ENCODE measurements at regions not wholly inside any gene's neighbourhood (a gene's known extent, or its start where the extent isn't known, plus 50 kb on each side); places are given as distances from the start of the nearest gene placed in this dataset.

- H3K9me3 Mint-ChIP-seq: no peaks in the 10 kb centered on the region
- H3K36me3 Mint-ChIP-seq: no peaks in the 10 kb centered on the region
- CTCF ChIA-PET: no interaction called here
- no peak overlapping the region for H3K4me3 Mint-ChIP-seq
- no peak overlapping the region for H3K27ac Mint-ChIP-seq
- no peaks in the 10 kb centered on the region for H3K4me1 Mint-ChIP-seq
- DNase-seq: no peak
- no peaks in the 10 kb centered on the region for H3K27me3 Mint-ChIP-seq
Observed at GRCh38 chr14:56953884-56954283, 143.6 kb upstream of the OTX2 start.

GRCh38 chr14:56952766-56953473 is 142.6 kb upstream of the OTX2 start:
- DNase-seq: no peak
- Mint-ChIP-seq H3K4me3 (no peak overlapping the region), H3K9me3 (no peaks in the 10 kb centered on the region), H3K36me3 (no peaks in the 10 kb centered on the region), H3K4me1 (no peaks in the 10 kb centered on the region), H3K27me3 (no peaks in the 10 kb centered on the region), H3K27ac (no peak overlapping the region)
- CTCF ChIA-PET: no interaction called here

- no peaks in the 10 kb centered on the region for H3K27me3 Mint-ChIP-seq
- no peaks in the 10 kb centered on the region for H3K36me3 Mint-ChIP-seq
- H3K4me3 Mint-ChIP-seq: no peak overlapping the region
- no peaks in the 10 kb centered on the region for H3K4me1 Mint-ChIP-seq
- no peak for DNase-seq
- H3K9me3 Mint-ChIP-seq: no peaks in the 10 kb centered on the region
- H3K27ac Mint-ChIP-seq: no peak overlapping the region
- CTCF ChIA-PET: interaction anchor here (0.9 kb wide), 1 partner anchor 14 kb away, joined by 3 read pairs; no protein-coding TSS in a partner anchor
Observed at GRCh38 chr14:56949828-56950227, 139.5 kb upstream of the OTX2 start.

- H3K9me3 Mint-ChIP-seq: no peaks in the 10 kb centered on the region
- H3K4me1 Mint-ChIP-seq: no peaks in the 10 kb centered on the region
- DNase-seq: no peak
- no peak overlapping the region for H3K27ac Mint-ChIP-seq
- CTCF ChIA-PET: no interaction called here
- no peaks in the 10 kb centered on the region for H3K36me3 Mint-ChIP-seq
- no peak overlapping the region for H3K4me3 Mint-ChIP-seq
- no peaks in the 10 kb centered on the region for H3K27me3 Mint-ChIP-seq
Observed at GRCh38 chr14:56945291-56945690, 135.0 kb upstream of the OTX2 start.

- no peaks in the 10 kb centered on the region for H3K4me1 Mint-ChIP-seq
- no peak overlapping the region for H3K27ac Mint-ChIP-seq
- no peak for DNase-seq
- H3K27me3 Mint-ChIP-seq: no peaks in the 10 kb centered on the region
- no peak overlapping the region for H3K4me3 Mint-ChIP-seq
- CTCF ChIA-PET: no interaction called here
- H3K36me3 Mint-ChIP-seq: no peaks in the 10 kb centered on the region
- no peaks in the 10 kb centered on the region for H3K9me3 Mint-ChIP-seq
Observed at GRCh38 chr14:56944397-56944796, 134.1 kb upstream of the OTX2 start.

- H3K4me3 Mint-ChIP-seq: no peak overlapping the region
- no peaks in the 10 kb centered on the region for H3K36me3 Mint-ChIP-seq
- CTCF ChIA-PET: no interaction called here
- H3K9me3 Mint-ChIP-seq: no peaks in the 10 kb centered on the region
- no peaks in the 10 kb centered on the region for H3K27me3 Mint-ChIP-seq
- no peaks in the 10 kb centered on the region for H3K4me1 Mint-ChIP-seq
- no peak for DNase-seq
- no peak overlapping the region for H3K27ac Mint-ChIP-seq
Observed at GRCh38 chr14:56933446-56933845, 123.2 kb upstream of the OTX2 start.

GRCh38 chr14:56918849-56919574 is 108.7 kb upstream of the OTX2 start:
- Mint-ChIP-seq H3K4me3 (no peak overlapping the region), H3K4me1 (no peaks in the 10 kb centered on the region), H3K27me3 (no peaks in the 10 kb centered on the region), H3K27ac (no peak overlapping the region), H3K9me3 (peaks cover 4% of the 10 kb centered on the region), H3K36me3 (no peaks in the 10 kb centered on the region)
- CTCF ChIA-PET: no interaction called here
- no peak for DNase-seq

GRCh38 chr14:56905282-56905681 is 95.0 kb upstream of the OTX2 start:
- no peaks in the 10 kb centered on the region for H3K4me1 Mint-ChIP-seq
- no peak for DNase-seq
- H3K4me3 Mint-ChIP-seq: no peak overlapping the region
- no peaks in the 10 kb centered on the region for H3K36me3 Mint-ChIP-seq
- no peaks in the 10 kb centered on the region for H3K9me3 Mint-ChIP-seq
- peaks cover 4% of the 10 kb centered on the region for H3K27me3 Mint-ChIP-seq
- CTCF ChIA-PET: no interaction called here
- no peak overlapping the region for H3K27ac Mint-ChIP-seq

GRCh38 chr14:56903304-56903969 is 93.2 kb upstream of the OTX2 start:
- H3K36me3 Mint-ChIP-seq: no peaks in the 10 kb centered on the region

GRCh38 chr14:56902385-56902784 is 92.1 kb upstream of the OTX2 start:
- CTCF ChIA-PET: no interaction called here
- Mint-ChIP-seq H3K36me3 (no peaks in the 10 kb centered on the region), H3K9me3 (no peaks in the 10 kb centered on the region), H3K27ac (no peak overlapping the region), H3K4me3 (no peak overlapping the region), H3K27me3 (peaks cover 4% of the 10 kb centered on the region), H3K4me1 (no peaks in the 10 kb centered on the region)
- no peak for DNase-seq

More at GRCh38 chr14:56903304-56903969, 93.2 kb upstream of the OTX2 start:
- DNase-seq: no peak
- Mint-ChIP-seq H3K27ac (no peak overlapping the region), H3K9me3 (no peaks in the 10 kb centered on the region), H3K27me3 (peaks cover 4% of the 10 kb centered on the region), H3K4me1 (no peaks in the 10 kb centered on the region), H3K4me3 (no peak overlapping the region)
- CTCF ChIA-PET: no interaction called here

GRCh38 chr14:56900726-56901125 is 90.4 kb upstream of the OTX2 start:
- no peaks in the 10 kb centered on the region for H3K4me1 Mint-ChIP-seq
- no peak overlapping the region for H3K27ac Mint-ChIP-seq
- H3K4me3 Mint-ChIP-seq: no peak overlapping the region
- H3K27me3 Mint-ChIP-seq: peaks cover 4% of the 10 kb centered on the region
- H3K9me3 Mint-ChIP-seq: no peaks in the 10 kb centered on the region
- CTCF ChIA-PET: no interaction called here
- H3K36me3 Mint-ChIP-seq: no peaks in the 10 kb centered on the region
- no peak for DNase-seq

GRCh38 chr14:56899829-56900228 is 89.5 kb upstream of the OTX2 start:
- Mint-ChIP-seq H3K27me3 (peaks cover 6% of the 10 kb centered on the region), H3K9me3 (no peaks in the 10 kb centered on the region), H3K27ac (no peak overlapping the region), H3K36me3 (no peaks in the 10 kb centered on the region), H3K4me1 (no peaks in the 10 kb centered on the region), H3K4me3 (no peak overlapping the region)
- CTCF ChIA-PET: no interaction called here
- no peak for DNase-seq

GRCh38 chr14:56896922-56897321 is 86.6 kb upstream of the OTX2 start:
- Mint-ChIP-seq H3K4me1 (no peaks in the 10 kb centered on the region), H3K36me3 (no peaks in the 10 kb centered on the region), H3K9me3 (no peaks in the 10 kb centered on the region), H3K27ac (no peak overlapping the region), H3K4me3 (no peak overlapping the region), H3K27me3 (peaks cover 15% of the 10 kb centered on the region)
- CTCF ChIA-PET: no interaction called here
- no peak for DNase-seq

- CTCF ChIA-PET: no interaction called here
- Mint-ChIP-seq H3K27me3 (peaks cover 15% of the 10 kb centered on the region), H3K36me3 (no peaks in the 10 kb centered on the region), H3K4me3 (no peak overlapping the region), H3K4me1 (no peaks in the 10 kb centered on the region), H3K9me3 (no peaks in the 10 kb centered on the region), H3K27ac (no peak overlapping the region)
- DNase-seq: no peak
Observed at GRCh38 chr14:56896231-56896630, 86.0 kb upstream of the OTX2 start.

GRCh38 chr14:56895154-56895553 is 84.9 kb upstream of the OTX2 start:
- CTCF ChIA-PET: no interaction called here
- H3K36me3 Mint-ChIP-seq: no peaks in the 10 kb centered on the region
- no peak overlapping the region for H3K27ac Mint-ChIP-seq
- H3K4me1 Mint-ChIP-seq: no peaks in the 10 kb centered on the region
- no peak for DNase-seq
- H3K9me3 Mint-ChIP-seq: no peaks in the 10 kb centered on the region
- H3K27me3 Mint-ChIP-seq: peaks cover 15% of the 10 kb centered on the region
- H3K4me3 Mint-ChIP-seq: no peak overlapping the region
